ENCODE measurements at regions not wholly inside any gene's neighbourhood (a gene's known extent, or its start where the extent isn't known, plus 50 kb on each side); places are given as distances from the start of the nearest gene placed in this dataset.

GRCh38 chr13:70950664-70951063 lies 842.4 kb upstream of the KLHL1 start:
- TF ChIP-seq CTCF (IDR thresholded peaks at IDR 0.05) (no peak), POLR2A (IDR thresholded peaks at IDR 0.05) (no peak)
